ENCODE measurements at regions not wholly inside any gene's neighbourhood (a gene's known extent, or its start where the extent isn't known, plus 50 kb on each side); places are given as distances from the start of the nearest gene placed in this dataset.

DNA sequence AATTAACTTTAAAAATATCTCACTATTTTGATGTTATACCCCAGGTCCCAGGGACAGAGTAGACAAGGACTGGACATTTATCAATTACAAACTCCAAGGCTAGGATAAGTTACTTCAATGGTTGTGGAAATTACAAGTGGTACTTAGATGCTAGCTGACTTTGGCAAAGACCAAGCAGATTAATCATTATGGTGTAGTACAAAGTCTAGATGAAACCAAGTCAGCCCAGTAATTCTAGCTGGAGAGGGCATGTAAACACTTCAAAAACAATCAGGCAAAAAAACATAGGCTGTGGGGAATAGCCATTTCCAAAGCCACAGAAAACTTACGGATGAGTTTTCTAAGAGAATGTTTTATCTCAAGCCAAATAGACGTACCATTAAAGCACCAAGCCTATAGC, 124.5 kb downstream of the TSEN15 start:
- no peak overlapping the region for H3K23ac ChIP-seq (ENCODE audit: insufficient read length)
- no peak overlapping the region for H4K8ac ChIP-seq (ENCODE audit: extremely low read depth, insufficient read depth, low read length)
- TF ChIP-seq GTF2F1 (IDR thresholded peaks at IDR 0.05; ENCODE audit: borderline replicate concordance, low read depth, low read length) (no peak), SRF (IDR thresholded peaks at IDR 0.05; ENCODE audit: low read depth, low read length) (no peak), HDAC6 (IDR thresholded peaks at IDR 0.05; ENCODE audit: low read depth, low read length) (no peak), KDM1A (IDR thresholded peaks at IDR 0.05; ENCODE audit: borderline replicate concordance, low read length) (no peak), CBX8 (IDR thresholded peaks at IDR 0.05; ENCODE audit: borderline replicate concordance, low read depth, low read length) (no peak), CEBPB (IDR thresholded peaks at IDR 0.05; ENCODE audit: low read depth, low read length) (no peak), KDM4A (IDR thresholded peaks at IDR 0.05; ENCODE audit: low read depth, low read length, severe bottlenecking) (no peak), POLR2AphosphoS5 (IDR thresholded peaks at IDR 0.05; ENCODE audit: low read depth, low read length) (no peak), EZH2 (IDR thresholded peaks at IDR 0.05; ENCODE audit: low read depth, low read length, severe bottlenecking) (no peak), GABPA (IDR thresholded peaks at IDR 0.05; ENCODE audit: borderline replicate concordance, insufficient read depth, low read length) (no peak)
- TF ChIP-seq, protein P1, sequence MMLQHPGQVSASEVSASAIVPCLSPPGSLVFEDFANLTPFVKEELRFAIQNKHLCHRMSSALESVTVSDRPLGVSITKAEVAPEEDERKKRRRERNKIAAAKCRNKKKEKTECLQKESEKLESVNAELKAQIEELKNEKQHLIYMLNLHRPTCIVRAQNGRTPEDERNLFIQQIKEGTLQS (IDR thresholded peaks at IDR 0.05; ENCODE audit: insufficient read depth, low read depth, low read length): no peak
- TF ChIP-seq, protein P2, sequence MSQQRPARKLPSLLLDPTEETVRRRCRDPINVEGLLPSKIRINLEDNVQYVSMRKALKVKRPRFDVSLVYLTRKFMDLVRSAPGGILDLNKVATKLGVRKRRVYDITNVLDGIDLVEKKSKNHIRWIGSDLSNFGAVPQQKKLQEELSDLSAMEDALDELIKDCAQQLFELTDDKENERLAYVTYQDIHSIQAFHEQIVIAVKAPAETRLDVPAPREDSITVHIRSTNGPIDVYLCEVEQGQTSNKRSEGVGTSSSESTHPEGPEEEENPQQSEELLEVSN (IDR thresholded peaks at IDR 0.05): no peak
- no peak overlapping the region for H2BK15ac ChIP-seq (ENCODE audit: low read length)
- H3K4me3 ChIP-seq (ENCODE audit: extremely low read depth in 1 of 4, insufficient read depth in 2 of 4, low read depth in 3 of 4, low read length in 4 of 4): no peak overlapping the region
- FAIRE-seq: no peak
- no peaks in the 10 kb centered on the region for H3K27me3 ChIP-seq (replicated peaks in 1 of 4; ENCODE audit: control insufficient read depth in 3 of 4, extremely low read depth in 1 of 4, insufficient read depth in 3 of 4, low read length in 3 of 4)
- ChIA-PET CTCF (ENCODE audit: partially characterized antibody) (no interaction called here), POLR2A (ENCODE audit: partially characterized antibody) (interaction anchor here (0.6 kb wide), 1 partner anchor 26 kb away, joined by 3 read pairs; no protein-coding TSS in a partner anchor)
- no peak overlapping the region for H3K27ac ChIP-seq (ENCODE audit: low read depth, low read length)
- no peak overlapping the region for H3K18ac ChIP-seq (ENCODE audit: extremely low read depth, low read length)
- H4K91ac ChIP-seq (replicated peaks; ENCODE audit: insufficient read length, low read length): no peak overlapping the region
- no peak overlapping the region for H2BK20ac ChIP-seq (ENCODE audit: low read length)
- no peak overlapping the region for H4K5ac ChIP-seq (ENCODE audit: insufficient read length, low read depth, low read length)
- DNase-seq (ENCODE audit: low read depth in 1 of 2, low spot score in 2 of 2): no peak
- peaks cover 0 to 1% of the 10 kb centered on the region in 2 experiments for H4K20me1 ChIP-seq (replicated peaks in 1 of 2; ENCODE audit: control insufficient read depth in 1 of 2, insufficient read depth in 2 of 2, low read length in 2 of 2)
- no peak overlapping the region for H3K4me2 ChIP-seq (ENCODE audit: insufficient read depth in 1 of 2, low read depth in 2 of 2, low read length in 2 of 2)
- H3K4me1 ChIP-seq (replicated peaks in 1 of 4; ENCODE audit: control insufficient read depth in 3 of 4, insufficient read depth in 4 of 4, low read length in 3 of 4): no peaks in the 10 kb centered on the region
- no peak overlapping the region for H3K14ac ChIP-seq (ENCODE audit: insufficient read length)
- no peak overlapping the region for H2BK120ac ChIP-seq (replicated peaks; ENCODE audit: low read depth, low read length)
- WGBS, 2 experiments (ENCODE audit: extremely low coverage in 1 of 2, insufficient coverage in 1 of 2, insufficient read length in 1 of 2, insufficient replicate concordance in 2 of 2, low coverage in 1 of 2, low lambda C conversion rate in 2 of 2, missing lambda C conversion rate in 1 of 2): 87% methylated on average over 2 of the region's 2 CpGs; no CpG with 5 or more reads in 1 of the 2 experiments
- H3K9ac ChIP-seq (replicated peaks in 1 of 4; ENCODE audit: extremely low read depth in 1 of 4, low read depth in 3 of 4, low read length in 3 of 4): no peak overlapping the region
- H3K23me2 ChIP-seq (ENCODE audit: low read depth, low read length): no peaks in the 10 kb centered on the region
- no peaks in the 10 kb centered on the region for H3K79me2 ChIP-seq (ENCODE audit: control insufficient read depth in 1 of 2, insufficient read depth in 2 of 2, low read length in 2 of 2)
- no peak overlapping the region for H2AK5ac ChIP-seq (ENCODE audit: low read depth, low read length)
- H3K9me3 ChIP-seq (ENCODE audit: insufficient read depth in 2 of 2, low read depth in 1 of 2, low read length in 1 of 2): no peaks in the 10 kb centered on the region; a peak in 1 of 4 replicates
- H2BK12ac ChIP-seq (ENCODE audit: low read depth, low read length): no peak overlapping the region
- no peak overlapping the region for H3K4ac ChIP-seq (replicated peaks; ENCODE audit: insufficient read length, low read depth, low read length)
- H3K36me3 ChIP-seq (ENCODE audit: control insufficient read depth in 2 of 4, insufficient read depth in 4 of 4, low read length in 3 of 4): no peaks in the 10 kb centered on the region
- no peak overlapping the region for H2BK5ac ChIP-seq (ENCODE audit: low read depth, low read length)
- H2AFZ ChIP-seq (ENCODE audit: low read length): no peak overlapping the region
- no peak overlapping the region for H3K56ac ChIP-seq (replicated peaks; ENCODE audit: insufficient read length, low read depth, low read length)
- H3K79me1 ChIP-seq (ENCODE audit: low read depth, low read length): no peaks in the 10 kb centered on the region
